SK-N-MC (cell line): ENCODE measurements at regions not wholly inside any gene's neighbourhood (a gene's known extent, or its start where the extent isn't known, plus 50 kb on each side); places are given as distances from the start of the nearest gene placed in this dataset.

Source experiments
- EZH2 ChIP-seq: fragments of 200-600 bp; sonication (generic); IDR thresholded peaks from one replicate; pipeline ENCODE4 v1.6.1; 2017; ENCODE audit warnings: antibody characterized with exemption
- POLR2AphosphoS5 ChIP-seq: IDR thresholded peaks from 2 replicates; pipeline ENCODE4 v1.6.1; 2012; ENCODE audit warnings: mild to moderate bottlenecking, low read depth, low read length, borderline replicate concordance

DNA sequence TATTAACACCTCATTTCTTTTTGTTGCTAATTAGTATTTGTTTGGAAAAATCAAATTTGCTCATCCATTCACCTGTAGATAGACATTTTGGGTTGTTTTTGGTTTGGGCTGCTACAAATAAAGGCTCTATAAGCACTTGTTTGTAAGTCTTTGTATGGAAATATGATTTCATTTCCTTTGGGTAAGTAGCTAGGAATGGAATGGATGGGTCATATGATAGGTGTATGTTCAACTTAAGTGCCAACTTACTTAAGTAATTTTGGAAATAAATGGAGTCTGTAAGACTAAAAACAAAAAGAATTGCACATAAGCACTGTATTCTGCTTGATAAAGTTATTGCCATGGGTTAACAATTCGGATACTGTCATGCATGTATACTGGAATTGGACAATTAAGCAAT is 157.7 kb upstream of the NAMPT start:
- TF ChIP-seq POLR2AphosphoS5 = no peak
- TF ChIP-seq EZH2 = no peak
